ENCODE measurements at regions not wholly inside any gene's neighbourhood (a gene's known extent, or its start where the extent isn't known, plus 50 kb on each side); places are given as distances from the start of the nearest gene placed in this dataset.

DNA sequence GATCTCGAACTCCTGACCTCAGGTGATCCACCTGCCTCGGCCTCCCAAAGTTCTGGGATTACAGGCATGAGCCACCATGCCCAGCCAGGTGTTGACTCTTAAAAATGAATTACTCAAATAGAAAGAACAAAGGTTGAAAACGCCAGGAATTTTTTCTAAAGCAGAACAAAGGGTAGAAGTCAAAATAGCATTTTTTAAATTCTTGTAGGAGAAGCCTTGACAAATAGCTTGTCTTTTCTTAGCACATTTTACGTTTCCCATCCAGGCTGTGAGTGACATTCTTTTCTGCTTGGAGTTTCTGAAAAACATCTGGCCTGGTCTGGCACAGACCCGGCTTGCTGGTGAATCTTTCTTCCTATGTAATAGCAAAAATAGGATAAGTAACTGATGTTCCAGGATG lies 169.4 kb upstream of the ZNF462 start:
- no peaks in the 10 kb centered on the region for H3K9me1 ChIP-seq (ENCODE audit: control insufficient read depth, extremely low read depth, insufficient read depth, low read length)
- H3K4me2 ChIP-seq (ENCODE audit: control insufficient read depth, extremely low read depth, insufficient read depth, low read depth, low read length): no peak overlapping the region
- TF ChIP-seq, protein P1, sequence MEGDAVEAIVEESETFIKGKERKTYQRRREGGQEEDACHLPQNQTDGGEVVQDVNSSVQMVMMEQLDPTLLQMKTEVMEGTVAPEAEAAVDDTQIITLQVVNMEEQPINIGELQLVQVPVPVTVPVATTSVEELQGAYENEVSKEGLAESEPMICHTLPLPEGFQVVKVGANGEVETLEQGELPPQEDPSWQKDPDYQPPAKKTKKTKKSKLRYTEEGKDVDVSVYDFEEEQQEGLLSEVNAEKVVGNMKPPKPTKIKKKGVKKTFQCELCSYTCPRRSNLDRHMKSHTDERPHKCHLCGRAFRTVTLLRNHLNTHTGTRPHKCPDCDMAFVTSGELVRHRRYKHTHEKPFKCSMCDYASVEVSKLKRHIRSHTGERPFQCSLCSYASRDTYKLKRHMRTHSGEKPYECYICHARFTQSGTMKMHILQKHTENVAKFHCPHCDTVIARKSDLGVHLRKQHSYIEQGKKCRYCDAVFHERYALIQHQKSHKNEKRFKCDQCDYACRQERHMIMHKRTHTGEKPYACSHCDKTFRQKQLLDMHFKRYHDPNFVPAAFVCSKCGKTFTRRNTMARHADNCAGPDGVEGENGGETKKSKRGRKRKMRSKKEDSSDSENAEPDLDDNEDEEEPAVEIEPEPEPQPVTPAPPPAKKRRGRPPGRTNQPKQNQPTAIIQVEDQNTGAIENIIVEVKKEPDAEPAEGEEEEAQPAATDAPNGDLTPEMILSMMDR (optimal IDR thresholded peaks at IDR 0.05 in 1 of 3, IDR thresholded peaks at IDR 0.05 in 1 of 3, conservative IDR thresholded peaks at IDR 0.05 in 1 of 3; ENCODE audit: extremely low read depth in 1 of 3, insufficient read depth in 2 of 3, low read length in 3 of 3): no peak
- no peak for TF ChIP-seq EZH2 (IDR thresholded peaks at IDR 0.05; ENCODE audit: low read length)
- no peak overlapping the region for H2AFZ ChIP-seq (ENCODE audit: control insufficient read depth, low read length)
- no peaks in the 10 kb centered on the region for H3K9me3 ChIP-seq (ENCODE audit: control insufficient read depth, low read depth, low read length)
- dilution Hi-C loops (cut with MboI; ENCODE audit: extremely low pct_ligation_motif_present, low sequenced_read_pairs): no loop called here
- no peaks in the 10 kb centered on the region for H3K36me3 ChIP-seq (ENCODE audit: control insufficient read depth in 2 of 2, extremely low read depth in 1 of 2, insufficient read depth in 2 of 2, low read length in 2 of 2)
- FAIRE-seq (no peak), DNase-seq (ENCODE audit: low read depth, low spot score) (no peak)
- no peaks in the 10 kb centered on the region for H3K27me3 ChIP-seq (ENCODE audit: control insufficient read depth, extremely low read depth, insufficient read depth, low read length)
- no peak overlapping the region for H3K27ac ChIP-seq (ENCODE audit: control insufficient read depth, insufficient read depth, low read length)
- no peak overlapping the region for H3K4me3 ChIP-seq (ENCODE audit: control insufficient read depth in 2 of 3, extremely low read depth in 1 of 3, insufficient read depth in 2 of 3, low read depth in 1 of 3, low read length in 3 of 3)
- peaks cover 8% of the 10 kb centered on the region for H3K4me1 ChIP-seq (ENCODE audit: control insufficient read depth, extremely low read depth, insufficient read depth, low read length)
- no peaks in the 10 kb centered on the region for H4K20me1 ChIP-seq (ENCODE audit: control insufficient read depth, extremely low read depth, insufficient read depth, low read length)
- H3K79me2 ChIP-seq (ENCODE audit: control insufficient read depth, insufficient read depth, low read length): no peaks in the 10 kb centered on the region
- no peak overlapping the region for H3K9ac ChIP-seq (ENCODE audit: control insufficient read depth, extremely low read depth, insufficient read depth, low read length)

DNA sequence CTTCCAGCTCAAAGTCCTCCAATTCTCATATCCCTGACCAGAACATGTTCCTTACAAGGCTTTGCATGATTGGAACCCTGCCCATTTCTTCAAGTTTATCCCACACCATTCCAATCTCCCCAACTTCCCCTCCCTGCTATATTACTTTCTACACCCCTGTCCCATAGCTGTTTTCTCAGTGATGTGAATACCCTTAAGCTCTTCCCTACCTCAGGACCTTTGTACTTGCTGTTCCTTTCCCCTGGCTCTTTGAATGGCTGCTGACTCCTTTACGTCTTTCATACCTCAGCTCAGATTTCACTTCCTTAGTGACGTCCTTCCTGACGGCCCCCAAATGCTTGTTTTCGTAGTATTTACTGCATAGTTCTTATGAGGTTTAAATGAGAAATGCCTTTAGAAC lies 166.2 kb upstream of the ZNF462 start:
- Histone ChIP-seq H3K27ac (ENCODE audit: control insufficient read depth, insufficient read depth, low read length) (no peak overlapping the region), H3K4me1 (ENCODE audit: control insufficient read depth, extremely low read depth, insufficient read depth, low read length) (peaks cover 8% of the 10 kb centered on the region), H3K27me3 (ENCODE audit: control insufficient read depth, extremely low read depth, insufficient read depth, low read length) (no peaks in the 10 kb centered on the region), H3K9ac (ENCODE audit: control insufficient read depth, extremely low read depth, insufficient read depth, low read length) (no peak overlapping the region), H4K20me1 (ENCODE audit: control insufficient read depth, extremely low read depth, insufficient read depth, low read length) (no peaks in the 10 kb centered on the region), H3K36me3 (ENCODE audit: control insufficient read depth in 2 of 2, extremely low read depth in 1 of 2, insufficient read depth in 2 of 2, low read length in 2 of 2) (no peaks in the 10 kb centered on the region), H3K4me2 (ENCODE audit: control insufficient read depth, extremely low read depth, insufficient read depth, low read depth, low read length) (no peak overlapping the region), H3K9me1 (ENCODE audit: control insufficient read depth, extremely low read depth, insufficient read depth, low read length) (no peaks in the 10 kb centered on the region), H3K79me2 (ENCODE audit: control insufficient read depth, insufficient read depth, low read length) (no peaks in the 10 kb centered on the region), H3K4me3 (ENCODE audit: control insufficient read depth in 2 of 3, extremely low read depth in 1 of 3, insufficient read depth in 2 of 3, low read depth in 1 of 3, low read length in 3 of 3) (no peak overlapping the region), H3K9me3 (ENCODE audit: control insufficient read depth, low read depth, low read length) (no peaks in the 10 kb centered on the region), H2AFZ (ENCODE audit: control insufficient read depth, low read length) (no peak overlapping the region)
- TF ChIP-seq EZH2 (IDR thresholded peaks at IDR 0.05; ENCODE audit: low read length): no peak
- TF ChIP-seq, protein P1 (optimal IDR thresholded peaks at IDR 0.05 in 1 of 3, IDR thresholded peaks at IDR 0.05 in 1 of 3, conservative IDR thresholded peaks at IDR 0.05 in 1 of 3; ENCODE audit: extremely low read depth in 1 of 3, insufficient read depth in 2 of 3, low read length in 3 of 3): no peak
- DNase-seq (ENCODE audit: low read depth, low spot score) (no peak), FAIRE-seq (no peak)
- dilution Hi-C loops (cut with MboI; ENCODE audit: extremely low pct_ligation_motif_present, low sequenced_read_pairs): no loop called here
